Activated CD4-positive, alpha-beta memory T cell treated with anti-CD3 and anti-CD28 coated beads for 36 hours (primary cell): ENCODE measurements at regions not wholly inside any gene's neighbourhood (a gene's known extent, or its start where the extent isn't known, plus 50 kb on each side); places are given as distances from the start of the nearest gene placed in this dataset.

ENCODE experiments used
- CTCF ChIA-PET: fragments of 350-600 bp; sonication (Branson Sonifier 250); formaldehyde crosslinking; loops from one replicate; lab custom pipeline; 2021; ENCODE audit warnings: antibody characterized with exemption, inconsistent platforms; lab: Charles Lee
- POLR2A ChIA-PET: fragments of 350-600 bp; sonication (Branson Sonifier 250); formaldehyde crosslinking; loops from one replicate; lab custom pipeline; 2021; ENCODE audit warnings: antibody characterized with exemption; lab: Charles Lee
- DNase-seq: peaks from one replicate; pipeline ENCODE4 v3.0.0-alpha.2; 2020
- H3K27ac Mint-ChIP-seq: one replicate; pipeline ENCODE4 v1.8.0; 2021; ENCODE audit warnings: mixed read lengths
- H3K27me3 Mint-ChIP-seq: one replicate; pipeline ENCODE4 v1.8.0; 2021; ENCODE audit warnings: mixed read lengths
- H3K36me3 Mint-ChIP-seq: one replicate; pipeline ENCODE4 v1.8.0; 2021; ENCODE audit warnings: mixed read lengths
- H3K4me1 Mint-ChIP-seq: one replicate; pipeline ENCODE4 v1.8.0; 2021; ENCODE audit warnings: low read depth, mixed read lengths
- H3K4me3 Mint-ChIP-seq: one replicate; pipeline ENCODE4 v1.8.0; 2021; ENCODE audit warnings: mild to moderate bottlenecking, mixed read lengths
- H3K9me3 Mint-ChIP-seq: one replicate; pipeline ENCODE4 v1.8.0; 2021; ENCODE audit warnings: mixed read lengths
- intact Hi-C: fragments of 100-400 bp; cut with micrococcal nuclease; formaldehyde crosslinking; loops from one replicate; pipeline ENCODE4 v1.15.1; 2023

- DNase-seq: no peak
- no peaks in the 10 kb centered on the region for H3K4me1 Mint-ChIP-seq
- POLR2A ChIA-PET: no interaction called here
- intact Hi-C loops: no loop called here
- no peak overlapping the region for H3K27ac Mint-ChIP-seq
- H3K36me3 Mint-ChIP-seq: no peaks in the 10 kb centered on the region
- H3K9me3 Mint-ChIP-seq: no peaks in the 10 kb centered on the region
- H3K4me3 Mint-ChIP-seq: no peak overlapping the region
- CTCF ChIA-PET: interaction anchor here (1.3 kb wide), 1 partner anchor 261 kb away, joined by 5 read pairs; no protein-coding TSS in a partner anchor
- H3K27me3 Mint-ChIP-seq: no peaks in the 10 kb centered on the region
Measured at GRCh38 chr12:25768151-25768550, 190.3 kb upstream of the RASSF8 start.

- H3K4me3 Mint-ChIP-seq: no peak overlapping the region
- CTCF ChIA-PET: interaction anchor here (1.3 kb wide), 1 partner anchor 259 kb away, joined by 5 read pairs; no protein-coding TSS in a partner anchor
- intact Hi-C loops: no loop called here
Measured at GRCh38 chr12:25769082-25769945, 189.2 kb upstream of the RASSF8 start.

GRCh38 chr12:25771041-25771440 is 187.4 kb upstream of the RASSF8 start:
- Mint-ChIP-seq H3K27ac (no peak overlapping the region), H3K4me1 (no peaks in the 10 kb centered on the region), H3K4me3 (no peak overlapping the region), H3K9me3 (no peaks in the 10 kb centered on the region), H3K36me3 (no peaks in the 10 kb centered on the region), H3K27me3 (no peaks in the 10 kb centered on the region)
- ChIA-PET CTCF (no interaction called here), POLR2A (no interaction called here)
- DNase-seq: no peak
- intact Hi-C loops: no loop called here

More at GRCh38 chr12:25769082-25769945, 189.2 kb upstream of the RASSF8 start:
- no peak for DNase-seq
- no peaks in the 10 kb centered on the region for H3K27me3 Mint-ChIP-seq
- no peaks in the 10 kb centered on the region for H3K36me3 Mint-ChIP-seq
- no peak overlapping the region for H3K27ac Mint-ChIP-seq
- H3K9me3 Mint-ChIP-seq: no peaks in the 10 kb centered on the region
- H3K4me1 Mint-ChIP-seq: no peaks in the 10 kb centered on the region
- POLR2A ChIA-PET: no interaction called here

GRCh38 chr12:25771476-25771875 is 187.0 kb upstream of the RASSF8 start:
- Mint-ChIP-seq H3K4me1 (no peaks in the 10 kb centered on the region), H3K27me3 (no peaks in the 10 kb centered on the region), H3K4me3 (no peak overlapping the region), H3K27ac (no peak overlapping the region), H3K36me3 (no peaks in the 10 kb centered on the region), H3K9me3 (no peaks in the 10 kb centered on the region)
- CTCF ChIA-PET: no interaction called here
- POLR2A ChIA-PET: no interaction called here
- intact Hi-C loops: no loop called here
- no peak for DNase-seq

GRCh38 chr12:25775968-25776367 is 182.5 kb upstream of the RASSF8 start:
- intact Hi-C loops: no loop called here
- no peaks in the 10 kb centered on the region for H3K4me1 Mint-ChIP-seq
- H3K36me3 Mint-ChIP-seq: no peaks in the 10 kb centered on the region
- no peaks in the 10 kb centered on the region for H3K27me3 Mint-ChIP-seq
- H3K9me3 Mint-ChIP-seq: no peaks in the 10 kb centered on the region
- CTCF ChIA-PET: no interaction called here
- H3K27ac Mint-ChIP-seq: no peak overlapping the region
- H3K4me3 Mint-ChIP-seq: no peak overlapping the region
- POLR2A ChIA-PET: no interaction called here
- no peak for DNase-seq

GRCh38 chr12:25780771-25781170 is 177.7 kb upstream of the RASSF8 start:
- Mint-ChIP-seq H3K36me3 (no peaks in the 10 kb centered on the region), H3K4me1 (no peaks in the 10 kb centered on the region), H3K27me3 (no peaks in the 10 kb centered on the region), H3K27ac (no peak overlapping the region), H3K9me3 (no peaks in the 10 kb centered on the region), H3K4me3 (no peak overlapping the region)
- ChIA-PET POLR2A (no interaction called here), CTCF (no interaction called here)
- no peak for DNase-seq
- intact Hi-C loops: no loop called here

- no peaks in the 10 kb centered on the region for H3K4me1 Mint-ChIP-seq
- no peak overlapping the region for H3K27ac Mint-ChIP-seq
- ChIA-PET POLR2A (no interaction called here), CTCF (no interaction called here)
- intact Hi-C loops: no loop called here
- no peaks in the 10 kb centered on the region for H3K27me3 Mint-ChIP-seq
- no peak overlapping the region for H3K4me3 Mint-ChIP-seq
- H3K9me3 Mint-ChIP-seq: no peaks in the 10 kb centered on the region
- H3K36me3 Mint-ChIP-seq: no peaks in the 10 kb centered on the region
- DNase-seq: no peak
Measured at GRCh38 chr12:25781232-25781631, 177.2 kb upstream of the RASSF8 start.

GRCh38 chr12:25783566-25783965 is 174.9 kb upstream of the RASSF8 start:
- no peak overlapping the region for H3K27ac Mint-ChIP-seq
- ChIA-PET POLR2A (no interaction called here), CTCF (no interaction called here)
- H3K4me3 Mint-ChIP-seq: no peak overlapping the region
- H3K27me3 Mint-ChIP-seq: no peaks in the 10 kb centered on the region
- H3K4me1 Mint-ChIP-seq: no peaks in the 10 kb centered on the region
- DNase-seq: no peak
- intact Hi-C loops: no loop called here
- H3K36me3 Mint-ChIP-seq: no peaks in the 10 kb centered on the region
- H3K9me3 Mint-ChIP-seq: no peaks in the 10 kb centered on the region

- intact Hi-C loops: no loop called here
- Mint-ChIP-seq H3K36me3 (no peaks in the 10 kb centered on the region), H3K27ac (no peak overlapping the region), H3K9me3 (no peaks in the 10 kb centered on the region), H3K27me3 (no peaks in the 10 kb centered on the region), H3K4me3 (no peak overlapping the region), H3K4me1 (no peaks in the 10 kb centered on the region)
- ChIA-PET POLR2A (no interaction called here), CTCF (no interaction called here)
- no peak for DNase-seq
Measured at GRCh38 chr12:25784669-25785068, 173.8 kb upstream of the RASSF8 start.

- intact Hi-C loops: no loop called here
- H3K9me3 Mint-ChIP-seq: no peaks in the 10 kb centered on the region
- no peaks in the 10 kb centered on the region for H3K36me3 Mint-ChIP-seq
- ChIA-PET POLR2A (no interaction called here), CTCF (no interaction called here)
- no peak overlapping the region for H3K27ac Mint-ChIP-seq
- no peak overlapping the region for H3K4me3 Mint-ChIP-seq
- no peaks in the 10 kb centered on the region for H3K27me3 Mint-ChIP-seq
- no peak for DNase-seq
- H3K4me1 Mint-ChIP-seq: no peaks in the 10 kb centered on the region
Measured at GRCh38 chr12:25785134-25785533, 173.3 kb upstream of the RASSF8 start.

GRCh38 chr12:25787701-25788100 is 170.8 kb upstream of the RASSF8 start:
- Mint-ChIP-seq H3K4me3 (no peak overlapping the region), H3K4me1 (no peaks in the 10 kb centered on the region), H3K9me3 (no peaks in the 10 kb centered on the region), H3K27ac (no peak overlapping the region), H3K27me3 (no peaks in the 10 kb centered on the region), H3K36me3 (no peaks in the 10 kb centered on the region)
- POLR2A ChIA-PET: no interaction called here
- CTCF ChIA-PET: no interaction called here
- intact Hi-C loops: no loop called here
- no peak for DNase-seq

- no peaks in the 10 kb centered on the region for H3K27me3 Mint-ChIP-seq
- H3K36me3 Mint-ChIP-seq: no peaks in the 10 kb centered on the region
- no peak overlapping the region for H3K27ac Mint-ChIP-seq
- ChIA-PET POLR2A (no interaction called here), CTCF (no interaction called here)
- H3K4me1 Mint-ChIP-seq: no peaks in the 10 kb centered on the region
- intact Hi-C loops: no loop called here
- no peaks in the 10 kb centered on the region for H3K9me3 Mint-ChIP-seq
- no peak for DNase-seq
- H3K4me3 Mint-ChIP-seq: no peak overlapping the region
Measured at GRCh38 chr12:25788707-25789442, 169.6 kb upstream of the RASSF8 start.
